H1 (cell line): ENCODE measurements at regions not wholly inside any gene's neighbourhood (a gene's known extent, or its start where the extent isn't known, plus 50 kb on each side); places are given as distances from the start of the nearest gene placed in this dataset.

Experiments
- CTCF ChIA-PET: fragments of 300-600 bp; sonication (Branson Sonifier 250); formaldehyde crosslinking; loops from one replicate; lab custom pipeline; 2021; ENCODE audit not compliant: partially characterized antibody; lab: Charles Lee
- POLR2A ChIA-PET: fragments of 300-600 bp; sonication (Branson Sonifier 250); formaldehyde crosslinking; loops from one replicate; lab custom pipeline; 2021; ENCODE audit warnings: inconsistent platforms; ENCODE audit not compliant: partially characterized antibody; lab: Charles Lee
- DNase-seq, 2 experiments: peaks; one replicate each; pipeline versions ENCODE4 v3.0.0 to v3.0.0-alpha.2; 2010 to 2022; ENCODE audit warnings: low spot score in 2 of 2, low read depth in 1 of 2, mixed read lengths in 1 of 2
- FAIRE-seq: peaks from 2 replicates; lab custom pipeline; 2011; peaks lifted over from hg19 to GRCh38; lab: Jason Lieb, UNC
- H2AFZ ChIP-seq: 2 replicates; pipeline ENCODE4 v1.8.1; 2012; ENCODE audit warnings: low read length, inconsistent platforms
- H2AK5ac ChIP-seq: 2 replicates; pipeline ENCODE4 v1.6.1; 2013; ENCODE audit warnings: low read depth, low read length
- H2BK120ac ChIP-seq: replicated peaks from 2 replicates; pipeline ENCODE3; 2013; ENCODE audit warnings: low read depth, low read length, inconsistent platforms
- H2BK12ac ChIP-seq: 2 replicates; pipeline ENCODE4 v1.6.1; 2013; ENCODE audit warnings: low read depth, low read length
- H2BK15ac ChIP-seq: 2 replicates; pipeline ENCODE4 v1.6.1; 2013; ENCODE audit warnings: low read length
- H2BK20ac ChIP-seq: 2 replicates; pipeline ENCODE4 v1.6.1; 2013; ENCODE audit warnings: low read length
- H2BK5ac ChIP-seq: 2 replicates; pipeline ENCODE4 v1.6.1; 2013; ENCODE audit warnings: low read depth, low read length
- H3K14ac ChIP-seq: 2 replicates; pipeline ENCODE4 v1.6.1; 2013; ENCODE audit warnings: inconsistent platforms; ENCODE audit not compliant: insufficient read length
- H3K18ac ChIP-seq: 2 replicates; pipeline ENCODE4 v1.6.1; 2013; ENCODE audit warnings: low read length; ENCODE audit errors: extremely low read depth
- H3K23ac ChIP-seq: 2 replicates; pipeline ENCODE4 v1.6.1; 2013; ENCODE audit warnings: inconsistent platforms; ENCODE audit not compliant: insufficient read length
- H3K23me2 ChIP-seq: 2 replicates; pipeline ENCODE4 v1.6.1; 2013; ENCODE audit warnings: low read depth, low read length
- H3K27ac ChIP-seq: 2 replicates; pipeline ENCODE4 v1.6.1; 2011; ENCODE audit warnings: low read depth, low read length, inconsistent platforms
- H3K27me3 ChIP-seq, 4 experiments: replicated peaks in 1 of 4; 1 replicate in 1 of 4; 2 replicates in 3 of 4; pipeline versions ENCODE4 v1.6.1 to v1.8.1; 2011 to 2013; ENCODE audit warnings: low read length in 3 of 4, mild to moderate bottlenecking in 3 of 4, inconsistent platforms in 2 of 4, mixed read lengths in 2 of 4, moderate library complexity in 1 of 4; ENCODE audit not compliant: control insufficient read depth in 3 of 4, insufficient read depth in 3 of 4; ENCODE audit errors: extremely low read depth in 1 of 4
- H3K36me3 ChIP-seq, 4 experiments: 2 replicates each; pipeline versions ENCODE4 v1.6.1 to v1.8.1; 2011 to 2013; ENCODE audit warnings: mild to moderate bottlenecking in 4 of 4, low read length in 3 of 4, moderate library complexity in 2 of 4, control low read depth in 1 of 4, inconsistent platforms in 1 of 4; ENCODE audit not compliant: insufficient read depth in 4 of 4, control insufficient read depth in 2 of 4
- H3K4ac ChIP-seq: replicated peaks from 2 replicates; pipeline ENCODE3; 2013; ENCODE audit warnings: low read length, low read depth, mixed read lengths, inconsistent platforms; ENCODE audit not compliant: insufficient read length
- H3K4me1 ChIP-seq, 4 experiments: replicated peaks in 1 of 4; 1 replicate in 1 of 4; 2 replicates in 3 of 4; pipeline versions ENCODE4 v1.6.1 to v1.8.1; 2011 to 2013; ENCODE audit warnings: low read length in 3 of 4, inconsistent platforms in 2 of 4, mixed read lengths in 1 of 4; ENCODE audit not compliant: insufficient read depth in 4 of 4, control insufficient read depth in 3 of 4
- H3K4me2 ChIP-seq, 2 experiments: 2 replicates each; pipeline versions ENCODE4 v1.6.1 to v1.8.1; 2011 to 2013; ENCODE audit warnings: low read depth in 2 of 2, low read length in 2 of 2, control low read depth in 1 of 2, inconsistent platforms in 1 of 2, mild to moderate bottlenecking in 1 of 2; ENCODE audit not compliant: insufficient read depth in 1 of 2
- H3K4me3 ChIP-seq, 4 experiments: fragments of 200-600, 300-600 bp in 1 of 4; sonication (generic), shearing (Covaris generic), sonication (Bioruptor Twin) in 1 of 4; 2 replicates each; pipeline versions ENCODE4 v1.5.1 to v1.8.1; 2011 to 2016; ENCODE audit warnings: low read length in 4 of 4, low read depth in 3 of 4, control low read depth in 2 of 4, inconsistent platforms in 2 of 4, mild to moderate bottlenecking in 2 of 4, mixed read lengths in 1 of 4, moderate library complexity in 1 of 4; ENCODE audit not compliant: insufficient read depth in 2 of 4; ENCODE audit errors: extremely low read depth in 1 of 4
- H3K56ac ChIP-seq: replicated peaks from 2 replicates; pipeline ENCODE3; 2013; ENCODE audit warnings: low read depth, mild to moderate bottlenecking, mixed read lengths, low read length, inconsistent platforms; ENCODE audit not compliant: insufficient read length
- H3K79me1 ChIP-seq: 2 replicates; pipeline ENCODE4 v1.6.1; 2013; ENCODE audit warnings: low read depth, low read length, control low read depth
- H3K79me2 ChIP-seq, 2 experiments: 2 replicates each; pipeline versions ENCODE4 v1.6.1 to v1.8.1; 2012 to 2013; ENCODE audit warnings: low read length in 2 of 2, mild to moderate bottlenecking in 2 of 2, inconsistent platforms in 1 of 2; ENCODE audit not compliant: insufficient read depth in 2 of 2, control insufficient read depth in 1 of 2
- H3K9ac ChIP-seq, 4 experiments: replicated peaks in 1 of 4; 1 replicate in 1 of 4; 2 replicates in 3 of 4; pipeline versions ENCODE4 v1.6.1 to v1.8.1; 2011 to 2013; ENCODE audit warnings: low read depth in 3 of 4, low read length in 3 of 4, control low read depth in 2 of 4, mild to moderate bottlenecking in 2 of 4, moderate library complexity in 2 of 4, inconsistent platforms in 1 of 4; ENCODE audit errors: extremely low read depth in 1 of 4
- H3K9me3 ChIP-seq, 2 experiments: 2 replicates each; pipeline versions ENCODE4 v1.6.1 to v1.8.1; 2012 to 2013; ENCODE audit warnings: mild to moderate bottlenecking in 2 of 2, moderate library complexity in 2 of 2, control low read depth in 1 of 2, inconsistent platforms in 1 of 2, low read depth in 1 of 2, low read length in 1 of 2, mixed read lengths in 1 of 2; ENCODE audit not compliant: insufficient read depth in 2 of 2
- H4K20me1 ChIP-seq, 2 experiments: replicated peaks in 1 of 2; 2 replicates each; pipeline versions ENCODE3 to v1.8.1; 2011 to 2013; ENCODE audit warnings: inconsistent platforms in 2 of 2, low read length in 2 of 2, mild to moderate bottlenecking in 1 of 2; ENCODE audit not compliant: insufficient read depth in 2 of 2, control insufficient read depth in 1 of 2
- H4K5ac ChIP-seq: 2 replicates; pipeline ENCODE4 v1.6.1; 2013; ENCODE audit warnings: low read length, low read depth, mixed read lengths, inconsistent platforms; ENCODE audit not compliant: insufficient read length
- H4K8ac ChIP-seq: 2 replicates; pipeline ENCODE4 v1.8.0; 2013; ENCODE audit warnings: mild to moderate bottlenecking, moderate library complexity, low read length, inconsistent platforms; ENCODE audit not compliant: insufficient read depth; ENCODE audit errors: extremely low read depth
- H4K91ac ChIP-seq: replicated peaks from 2 replicates; pipeline ENCODE3; 2013; ENCODE audit warnings: low read length, mixed read lengths, inconsistent platforms; ENCODE audit not compliant: insufficient read length
- BACH1 ChIP-seq: IDR thresholded peaks from 2 replicates; pipeline ENCODE4 v1.6.1; 2012; ENCODE audit warnings: low read length, improper control_type of control experiment
- CBX8 ChIP-seq: fragments of 300-800, 300-1000 bp; sonication (generic); IDR thresholded peaks from 2 replicates; pipeline ENCODE4 v1.7.1; 2016; ENCODE audit warnings: low read depth, low read length, borderline replicate concordance
- JUND ChIP-seq: IDR thresholded peaks from 2 replicates; pipeline ENCODE4 v1.6.1; 2011; ENCODE audit warnings: mild to moderate bottlenecking, improper control_type of control experiment, low read length
- NANOG ChIP-seq: IDR thresholded peaks from 2 replicates; pipeline ENCODE4 v1.6.1; 2011; ENCODE audit warnings: low read length, low read depth, mild to moderate bottlenecking, inconsistent platforms; ENCODE audit not compliant: insufficient read depth, poor library complexity, severe bottlenecking
- NRF1 ChIP-seq: IDR thresholded peaks from 2 replicates; pipeline ENCODE4 v1.6.1; 2011; ENCODE audit warnings: mild to moderate bottlenecking, low read depth, low read length, improper control_type of control experiment
- POU5F1 ChIP-seq: IDR thresholded peaks from 2 replicates; pipeline ENCODE4 v1.6.1; 2011; ENCODE audit warnings: low read depth, mild to moderate bottlenecking, low read length, moderate library complexity
- SIRT6 ChIP-seq: IDR thresholded peaks from one replicate; pipeline ENCODE4 v1.7.1; 2012; ENCODE audit warnings: low read length, inconsistent platforms
- SP4 ChIP-seq: IDR thresholded peaks from 2 replicates; pipeline ENCODE4 v1.6.1; 2012; ENCODE audit warnings: low read length, inconsistent platforms
- SRF ChIP-seq: IDR thresholded peaks from 2 replicates; pipeline ENCODE4 v1.6.1; 2011; ENCODE audit warnings: mild to moderate bottlenecking, low read depth, low read length, moderate library complexity
- SUZ12 ChIP-seq: fragments of 200-600 bp; sonication (generic); IDR thresholded peaks from 2 replicates; pipeline ENCODE4 v1.6.1; 2012; ENCODE audit warnings: mild to moderate bottlenecking, inconsistent platforms, low read length, moderate library complexity, mixed read lengths
- TAF7 ChIP-seq: optimal IDR thresholded peaks from 2 replicates; pipeline ENCODE3; 2011; ENCODE audit warnings: low read depth, mild to moderate bottlenecking, inconsistent platforms, low read length, moderate library complexity, borderline replicate concordance
- TEAD4 ChIP-seq: IDR thresholded peaks from 2 replicates; pipeline ENCODE4 v1.6.1; 2012; ENCODE audit warnings: low read depth, low read length, inconsistent platforms, mixed read lengths
- WGBS, 2 experiments: shearing (Covaris generic) in 1 of 2; methylation state at CpG; one replicate each; pipeline versions ENCODE4 v1.1.6 to v1.1.7; 2013 to 2015; ENCODE audit warnings: low lambda C conversion rate in 2 of 2, mixed read lengths in 2 of 2, inconsistent platforms in 1 of 2, low coverage in 1 of 2, missing lambda C conversion rate in 1 of 2; ENCODE audit not compliant: insufficient replicate concordance in 2 of 2, insufficient coverage in 1 of 2, insufficient read length in 1 of 2; ENCODE audit errors: extremely low coverage in 1 of 2, missing lambda C conversion rate in 1 of 2; 5-methylcytosine and 5-hydroxymethylcytosine counted together
- TF ChIP-seq, protein P1 (sequence below): IDR thresholded peaks from 2 replicates; pipeline ENCODE4 v1.6.1; 2012; ENCODE audit warnings: inconsistent platforms
- TF ChIP-seq, protein P2 (sequence below): IDR thresholded peaks from 2 replicates; pipeline ENCODE4 v1.6.1; 2012; ENCODE audit warnings: low read length, inconsistent platforms

DNA sequence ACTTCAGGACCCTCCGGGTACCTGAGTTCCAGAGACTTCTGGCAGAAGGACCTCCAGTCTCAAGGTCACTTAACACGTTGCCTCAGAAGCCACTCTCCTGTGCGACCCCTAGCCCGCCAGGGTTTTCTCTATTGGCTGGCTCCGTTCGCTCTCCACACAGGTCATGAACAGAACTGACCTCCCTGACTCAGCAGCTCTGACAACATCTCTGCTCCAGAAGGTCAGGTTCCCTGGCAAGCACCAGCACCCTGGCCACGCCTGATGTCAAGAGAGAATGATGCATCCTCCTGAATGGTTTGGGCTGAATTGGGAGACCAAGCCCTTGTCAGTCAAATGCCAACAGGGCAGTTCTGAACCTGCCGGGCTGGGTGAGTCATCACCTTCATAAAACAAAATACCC is 84.3 kb upstream of the TMEM45B start:
- no peak overlapping the region for H2BK15ac ChIP-seq
- DNase-seq (no peak), FAIRE-seq (no peak)
- H2BK120ac ChIP-seq, result no peak overlapping the region
- H2BK20ac ChIP-seq, result no peak overlapping the region
- H3K27me3 ChIP-seq, result no peaks in the 10 kb centered on the region
- no peak overlapping the region for H2BK5ac ChIP-seq
- H3K4me2 ChIP-seq, result no peak overlapping the region
- H3K79me2 ChIP-seq, result no peaks in the 10 kb centered on the region
- no peak overlapping the region for H3K4ac ChIP-seq
- H3K9ac ChIP-seq, result no peak overlapping the region
- CTCF ChIA-PET, result interaction anchor here (1.5 to 3.5 kb wide), 4 partner anchors 12 to 36 kb away, joined by 3 to 10 read pairs (median 6); no protein-coding TSS in a partner anchor
- H3K4me1 ChIP-seq, result no peaks in the 10 kb centered on the region
- H2AK5ac ChIP-seq, result no peak overlapping the region
- H3K4me3 ChIP-seq, result no peak overlapping the region
- H3K18ac ChIP-seq, result no peak overlapping the region
- H4K91ac ChIP-seq, result no peak overlapping the region
- no peaks in the 10 kb centered on the region for H3K23me2 ChIP-seq
- WGBS, 2 experiments, result 84% methylated on average over 8 of the region's 8 CpGs; no CpG with 5 or more reads in 1 of the 2 experiments
- POLR2A ChIA-PET, result no interaction called here
- no peak overlapping the region for H3K56ac ChIP-seq
- no peak overlapping the region for H4K5ac ChIP-seq
- H3K79me1 ChIP-seq, result no peaks in the 10 kb centered on the region
- no peak overlapping the region for H2AFZ ChIP-seq
- H3K23ac ChIP-seq, result no peak overlapping the region
- H3K36me3 ChIP-seq, result no peaks in the 10 kb centered on the region
- H4K20me1 ChIP-seq, result no peaks in the 10 kb centered on the region
- H4K8ac ChIP-seq, result no peak overlapping the region; the same call in 1 of the 2 replicates
- H3K27ac ChIP-seq, result no peak overlapping the region
- no peak overlapping the region for H2BK12ac ChIP-seq
- no peaks in the 10 kb centered on the region for H3K9me3 ChIP-seq
- H3K14ac ChIP-seq, result no peak overlapping the region
- TF ChIP-seq TEAD4 (no peak), BACH1 (no peak), TAF7 (no peak), NANOG (no peak), SP4 (no peak), CBX8 (no peak), POU5F1 (no peak), SUZ12 (no peak), SIRT6 (no peak), JUND (no peak), SRF (no peak), NRF1 (no peak)
- TF ChIP-seq, protein P1, sequence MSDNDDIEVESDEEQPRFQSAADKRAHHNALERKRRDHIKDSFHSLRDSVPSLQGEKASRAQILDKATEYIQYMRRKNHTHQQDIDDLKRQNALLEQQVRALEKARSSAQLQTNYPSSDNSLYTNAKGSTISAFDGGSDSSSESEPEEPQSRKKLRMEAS, result no peak
- TF ChIP-seq, protein P2, sequence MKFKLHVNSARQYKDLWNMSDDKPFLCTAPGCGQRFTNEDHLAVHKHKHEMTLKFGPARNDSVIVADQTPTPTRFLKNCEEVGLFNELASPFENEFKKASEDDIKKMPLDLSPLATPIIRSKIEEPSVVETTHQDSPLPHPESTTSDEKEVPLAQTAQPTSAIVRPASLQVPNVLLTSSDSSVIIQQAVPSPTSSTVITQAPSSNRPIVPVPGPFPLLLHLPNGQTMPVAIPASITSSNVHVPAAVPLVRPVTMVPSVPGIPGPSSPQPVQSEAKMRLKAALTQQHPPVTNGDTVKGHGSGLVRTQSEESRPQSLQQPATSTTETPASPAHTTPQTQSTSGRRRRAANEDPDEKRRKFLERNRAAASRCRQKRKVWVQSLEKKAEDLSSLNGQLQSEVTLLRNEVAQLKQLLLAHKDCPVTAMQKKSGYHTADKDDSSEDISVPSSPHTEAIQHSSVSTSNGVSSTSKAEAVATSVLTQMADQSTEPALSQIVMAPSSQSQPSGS, result no peak
